H9 (cell line): ENCODE measurements at regions not wholly inside any gene's neighbourhood (a gene's known extent, or its start where the extent isn't known, plus 50 kb on each side); places are given as distances from the start of the nearest gene placed in this dataset.

Source experiments
- DNase-seq: peaks from one replicate; pipeline ENCODE4 v3.0.0-alpha.2; 2017
- H2AFZ ChIP-seq: one replicate; pipeline ENCODE4 v1.6.1; 2013; ENCODE audit warnings: mild to moderate bottlenecking, low read length, control low read depth, moderate library complexity
- H2AK5ac ChIP-seq: 2 replicates; pipeline ENCODE4 v1.6.1; 2013; ENCODE audit warnings: low read length, control low read depth, mixed read lengths; ENCODE audit not compliant: insufficient read length
- H2BK120ac ChIP-seq: one replicate; pipeline ENCODE4 v1.6.1; 2013; ENCODE audit warnings: low read depth, mild to moderate bottlenecking, low read length, control low read depth, inconsistent platforms; ENCODE audit not compliant: poor library complexity, severe bottlenecking
- H2BK12ac ChIP-seq: 2 replicates; pipeline ENCODE4 v1.6.1; 2013; ENCODE audit warnings: low read length, control low read depth, mixed read lengths, low read depth; ENCODE audit not compliant: insufficient read length
- H2BK15ac ChIP-seq: 2 replicates; pipeline ENCODE4 v1.6.1; 2013; ENCODE audit warnings: low read depth, low read length, control low read depth
- H2BK20ac ChIP-seq: one replicate; pipeline ENCODE4 v1.6.1; 2013; ENCODE audit warnings: low read depth, mild to moderate bottlenecking, low read length, control low read depth, inconsistent platforms; ENCODE audit not compliant: poor library complexity, severe bottlenecking
- H2BK5ac ChIP-seq: 2 replicates; pipeline ENCODE4 v1.6.1; 2013; ENCODE audit warnings: low read length, control low read depth, mixed read lengths; ENCODE audit not compliant: insufficient read length
- H3K14ac ChIP-seq: 2 replicates; pipeline ENCODE4 v1.6.1; 2013; ENCODE audit warnings: low read length, control low read depth; ENCODE audit not compliant: insufficient read depth
- H3K18ac ChIP-seq: 2 replicates; pipeline ENCODE4 v1.6.1; 2013; ENCODE audit warnings: low read depth, mild to moderate bottlenecking, mixed read lengths, low read length, control low read depth; ENCODE audit not compliant: insufficient read length
- H3K23ac ChIP-seq: 2 replicates; pipeline ENCODE4 v1.6.1; 2013; ENCODE audit warnings: low read length, control low read depth, mixed read lengths, low read depth; ENCODE audit not compliant: insufficient read length
- H3K23me2 ChIP-seq: 2 replicates; pipeline ENCODE4 v1.6.1; 2013; ENCODE audit warnings: low read depth, mild to moderate bottlenecking, mixed read lengths, low read length, control low read depth; ENCODE audit not compliant: insufficient read length, poor library complexity, severe bottlenecking
- H3K27ac ChIP-seq: 2 replicates; pipeline ENCODE4 v1.5.1; 2013; ENCODE audit warnings: low read length, control low read depth, mixed read lengths, low read depth; ENCODE audit not compliant: insufficient read length
- H3K27me3 ChIP-seq: 2 replicates; pipeline ENCODE4 v1.6.1; 2013; ENCODE audit warnings: low read length, control low read depth, inconsistent platforms; ENCODE audit not compliant: insufficient read depth
- H3K4ac ChIP-seq: 2 replicates; pipeline ENCODE4 v1.6.1; 2013; ENCODE audit warnings: low read depth, mild to moderate bottlenecking, control low read depth, inconsistent platforms, low read length, moderate library complexity
- H3K4me1 ChIP-seq: 2 replicates; pipeline ENCODE4 v1.6.1; 2013; ENCODE audit warnings: low read length, control low read depth, inconsistent platforms; ENCODE audit not compliant: insufficient read depth
- H3K4me2 ChIP-seq: 2 replicates; pipeline ENCODE4 v1.6.1; 2013; ENCODE audit warnings: low read length, control low read depth, mixed read lengths; ENCODE audit not compliant: insufficient read length, insufficient read depth
- H3K56ac ChIP-seq: 2 replicates; pipeline ENCODE4 v1.6.1; 2013; ENCODE audit warnings: low read depth, mild to moderate bottlenecking, mixed read lengths, low read length, control low read depth; ENCODE audit not compliant: insufficient read length
- H3K79me1 ChIP-seq: 2 replicates; pipeline ENCODE4 v1.6.1; 2013; ENCODE audit warnings: low read depth, mild to moderate bottlenecking, moderate library complexity, low read length, control low read depth, inconsistent platforms; ENCODE audit not compliant: insufficient read depth, poor library complexity, severe bottlenecking
- H3K79me2 ChIP-seq: 2 replicates; pipeline ENCODE4 v1.6.1; 2013; ENCODE audit warnings: low read length, control low read depth, inconsistent platforms; ENCODE audit not compliant: insufficient read depth
- H3K9ac ChIP-seq: 2 replicates; pipeline ENCODE4 v1.6.1; 2013; ENCODE audit warnings: low read length, control low read depth, mixed read lengths; ENCODE audit not compliant: insufficient read length; ENCODE audit errors: extremely low read depth
- H3K9me3 ChIP-seq: one replicate; pipeline ENCODE4 v1.6.1; 2013; ENCODE audit warnings: low read depth, low read length, inconsistent platforms; ENCODE audit not compliant: control insufficient read depth
- H3T11ph ChIP-seq: one replicate; pipeline ENCODE4 v1.6.1; 2013; ENCODE audit warnings: mild to moderate bottlenecking, low read length, control low read depth, inconsistent platforms
- H4K20me1 ChIP-seq: one replicate; pipeline ENCODE4 v1.6.1; 2013; ENCODE audit not compliant: control insufficient read depth, insufficient read length, insufficient read depth
- H4K5ac ChIP-seq: 2 replicates; pipeline ENCODE4 v1.6.1; 2013; ENCODE audit warnings: low read depth, mild to moderate bottlenecking, mixed read lengths, low read length, control low read depth; ENCODE audit not compliant: insufficient read length
- H4K8ac ChIP-seq: replicated peaks from 2 replicates; pipeline ENCODE4 v1.6.1; 2013; ENCODE audit warnings: low read length, control low read depth, mixed read lengths, low read depth; ENCODE audit not compliant: insufficient read length
- H4K91ac ChIP-seq: 2 replicates; pipeline ENCODE4 v1.6.1; 2013; ENCODE audit warnings: low read depth, mild to moderate bottlenecking, moderate library complexity, mixed read lengths, low read length, control low read depth; ENCODE audit not compliant: insufficient read length
- H3K27ac Mint-ChIP-seq, 3 experiments: 2 replicates in 2 of 3; 3 replicates in 1 of 3; pipeline ENCODE4 v1.8.0; 2020 to 2021; ENCODE audit warnings: mixed read lengths in 3 of 3, mild to moderate bottlenecking in 1 of 3, moderate library complexity in 1 of 3
- H3K27me3 Mint-ChIP-seq: 2 replicates; pipeline ENCODE4 v1.8.0; 2021; ENCODE audit warnings: low read depth, mild to moderate bottlenecking, moderate library complexity, mixed read lengths
- H3K36me3 Mint-ChIP-seq, 3 experiments: 2 replicates in 2 of 3; 3 replicates in 1 of 3; pipeline ENCODE4 v1.8.0; 2020 to 2021; ENCODE audit warnings: low read depth in 3 of 3, mixed read lengths in 3 of 3; ENCODE audit not compliant: insufficient read depth in 1 of 3
- H3K4me1 Mint-ChIP-seq, 2 experiments: 2 replicates each; pipeline ENCODE4 v1.8.0; 2020; ENCODE audit warnings: mixed read lengths in 2 of 2
- H3K4me3 Mint-ChIP-seq, 2 experiments: 2 replicates in 1 of 2; 3 replicates in 1 of 2; pipeline ENCODE4 v1.8.0; 2020 to 2021; ENCODE audit warnings: mild to moderate bottlenecking in 2 of 2, mixed read lengths in 2 of 2, moderate library complexity in 1 of 2
- H3K9me3 Mint-ChIP-seq, 2 experiments: 2 replicates in 1 of 2; 3 replicates in 1 of 2; pipeline ENCODE4 v1.8.0; 2020; ENCODE audit warnings: mild to moderate bottlenecking in 2 of 2, mixed read lengths in 2 of 2, moderate library complexity in 1 of 2
- CTCF ChIP-seq: fragments of 200-600 bp; sonication (generic); conservative IDR thresholded peaks from 3 replicates; pipeline ENCODE4 v1.8.0; 2021; ENCODE audit warnings: antibody characterized with exemption, mild to moderate bottlenecking
- WGBS: extraction: QIAGEN DNeasy Blood & Tissue Kit; methylation state at CpG from one replicate; pipeline ENCODE4 v1.1.7; 2013; ENCODE audit warnings: missing lambda C conversion rate, low lambda C conversion rate, mixed read lengths; ENCODE audit not compliant: insufficient read length; ENCODE audit errors: extremely low coverage; 5-methylcytosine and 5-hydroxymethylcytosine counted together

GRCh38 chr2:194553980-194554379 lies 1103.0 kb upstream of the SLC39A10 start:
- Mint-ChIP-seq H3K4me3 (no peak overlapping the region), H3K27ac (no peak overlapping the region), H3K9me3 (no peaks in the 10 kb centered on the region), H3K36me3 (no peaks in the 10 kb centered on the region), H3K27me3 (no peaks in the 10 kb centered on the region), H3K4me1 (no peaks in the 10 kb centered on the region)
- H3K14ac ChIP-seq = no peak overlapping the region
- no peak overlapping the region for H2BK5ac ChIP-seq
- no peak for DNase-seq
- no peaks in the 10 kb centered on the region for H3K4me1 ChIP-seq
- no peak overlapping the region for H3K56ac ChIP-seq
- H2BK20ac ChIP-seq = no peak overlapping the region
- H3K4me2 ChIP-seq = no peak overlapping the region
- no peak overlapping the region for H3K27ac ChIP-seq
- H3K23me2 ChIP-seq = no peaks in the 10 kb centered on the region
- H3K9ac ChIP-seq = no peak overlapping the region
- H2BK15ac ChIP-seq = no peak overlapping the region
- H3K79me2 ChIP-seq = no peaks in the 10 kb centered on the region
- H2AK5ac ChIP-seq = no peak overlapping the region
- no peak overlapping the region for H4K91ac ChIP-seq
- H3K27me3 ChIP-seq = no peaks in the 10 kb centered on the region
- H4K20me1 ChIP-seq = no peaks in the 10 kb centered on the region
- no peaks in the 10 kb centered on the region for H3K79me1 ChIP-seq
- no CpG with 5 or more reads among the region's 4 CpGs for WGBS
- H3K18ac ChIP-seq = no peak overlapping the region
- no peak overlapping the region for H3T11ph ChIP-seq
- no peaks in the 10 kb centered on the region for H3K9me3 ChIP-seq
- TF ChIP-seq CTCF = no peak
- no peak overlapping the region for H2BK120ac ChIP-seq
- H4K5ac ChIP-seq = no peak overlapping the region
- no peak overlapping the region for H4K8ac ChIP-seq
- H3K4ac ChIP-seq = no peak overlapping the region
- H2AFZ ChIP-seq = no peak overlapping the region
- H3K23ac ChIP-seq = no peak overlapping the region
- no peak overlapping the region for H2BK12ac ChIP-seq
